ENCODE measurements at regions not wholly inside any gene's neighbourhood (a gene's known extent, or its start where the extent isn't known, plus 50 kb on each side); places are given as distances from the start of the nearest gene placed in this dataset.

- H3K4me3 Mint-ChIP-seq, result no peak overlapping the region
- no peak overlapping the region for H3K27ac Mint-ChIP-seq
- ChIA-PET POLR2A (no interaction called here), CTCF (no interaction called here)
- no peaks in the 10 kb centered on the region for H3K36me3 Mint-ChIP-seq (ENCODE audit: low read depth)
- DNase-seq, result no peak
- no peaks in the 10 kb centered on the region for H3K4me1 Mint-ChIP-seq
- no peaks in the 10 kb centered on the region for H3K9me3 Mint-ChIP-seq
- peaks cover 3% of the 10 kb centered on the region for H3K27me3 Mint-ChIP-seq
Measured at GRCh38 chr22:34997633-34998299, 68.2 kb upstream of the ISX start.

GRCh38 chr22:34998921-34999320, 67.0 kb upstream of the ISX start:
- CTCF ChIA-PET, result interaction anchor here (0.6 kb wide), 1 partner anchor 11 kb away, joined by 5 read pairs; no protein-coding TSS in a partner anchor
- Mint-ChIP-seq H3K4me1 (no peaks in the 10 kb centered on the region), H3K4me3 (no peak overlapping the region), H3K27ac (no peak overlapping the region), H3K27me3 (peaks cover 3% of the 10 kb centered on the region), H3K9me3 (no peaks in the 10 kb centered on the region), H3K36me3 (ENCODE audit: low read depth) (no peaks in the 10 kb centered on the region)
- POLR2A ChIA-PET, result no interaction called here
- no peak for DNase-seq

- Mint-ChIP-seq H3K9me3 (no peaks in the 10 kb centered on the region), H3K4me1 (no peaks in the 10 kb centered on the region)
- CTCF ChIA-PET, result interaction anchor here (1.0 kb wide), 1 partner anchor 13 kb away, joined by 3 read pairs; no protein-coding TSS in a partner anchor
Measured at GRCh38 chr22:35008213-35008612, 57.7 kb upstream of the ISX start.

GRCh38 chr22:35010543-35010942, 55.4 kb upstream of the ISX start:
- H3K27ac Mint-ChIP-seq, result no peak overlapping the region
- H3K9me3 Mint-ChIP-seq, result no peaks in the 10 kb centered on the region
- no peak for DNase-seq
- H3K4me1 Mint-ChIP-seq, result no peaks in the 10 kb centered on the region
- no peak overlapping the region for H3K4me3 Mint-ChIP-seq
- ChIA-PET POLR2A (no interaction called here), CTCF (no interaction called here)
- H3K36me3 Mint-ChIP-seq (ENCODE audit: low read depth), result no peaks in the 10 kb centered on the region
- H3K27me3 Mint-ChIP-seq, result no peaks in the 10 kb centered on the region

More at GRCh38 chr22:35008213-35008612, 57.7 kb upstream of the ISX start:
- POLR2A ChIA-PET, result no interaction called here
- H3K4me3 Mint-ChIP-seq, result no peak overlapping the region
- H3K27me3 Mint-ChIP-seq, result no peaks in the 10 kb centered on the region
- no peak for DNase-seq
- no peaks in the 10 kb centered on the region for H3K36me3 Mint-ChIP-seq (ENCODE audit: low read depth)
- no peak overlapping the region for H3K27ac Mint-ChIP-seq

GRCh38 chr22:35014812-35015211, 51.1 kb upstream of the ISX start:
- POLR2A ChIA-PET, result no interaction called here
- no peaks in the 10 kb centered on the region for H3K36me3 Mint-ChIP-seq (ENCODE audit: low read depth)

More at GRCh38 chr22:35014812-35015211, 51.1 kb upstream of the ISX start:
- Mint-ChIP-seq H3K9me3 (no peaks in the 10 kb centered on the region), H3K27ac (no peak overlapping the region), H3K27me3 (no peaks in the 10 kb centered on the region), H3K4me1 (no peaks in the 10 kb centered on the region), H3K4me3 (no peak overlapping the region)
- no peak for DNase-seq
- CTCF ChIA-PET, result interaction anchor here (0.7 kb wide), 1 partner anchor 128 kb away, joined by 4 read pairs; no protein-coding TSS in a partner anchor

All from activated CD4-positive, alpha-beta T cell treated with anti-CD3 and anti-CD28 coated beads, Interleukin-2, amount 10 ng/mL, durations not matched to agents 7 days and 5 days (primary cell).